ENCODE measurements at regions not wholly inside any gene's neighbourhood (a gene's known extent, or its start where the extent isn't known, plus 50 kb on each side); places are given as distances from the start of the nearest gene placed in this dataset.

DNA sequence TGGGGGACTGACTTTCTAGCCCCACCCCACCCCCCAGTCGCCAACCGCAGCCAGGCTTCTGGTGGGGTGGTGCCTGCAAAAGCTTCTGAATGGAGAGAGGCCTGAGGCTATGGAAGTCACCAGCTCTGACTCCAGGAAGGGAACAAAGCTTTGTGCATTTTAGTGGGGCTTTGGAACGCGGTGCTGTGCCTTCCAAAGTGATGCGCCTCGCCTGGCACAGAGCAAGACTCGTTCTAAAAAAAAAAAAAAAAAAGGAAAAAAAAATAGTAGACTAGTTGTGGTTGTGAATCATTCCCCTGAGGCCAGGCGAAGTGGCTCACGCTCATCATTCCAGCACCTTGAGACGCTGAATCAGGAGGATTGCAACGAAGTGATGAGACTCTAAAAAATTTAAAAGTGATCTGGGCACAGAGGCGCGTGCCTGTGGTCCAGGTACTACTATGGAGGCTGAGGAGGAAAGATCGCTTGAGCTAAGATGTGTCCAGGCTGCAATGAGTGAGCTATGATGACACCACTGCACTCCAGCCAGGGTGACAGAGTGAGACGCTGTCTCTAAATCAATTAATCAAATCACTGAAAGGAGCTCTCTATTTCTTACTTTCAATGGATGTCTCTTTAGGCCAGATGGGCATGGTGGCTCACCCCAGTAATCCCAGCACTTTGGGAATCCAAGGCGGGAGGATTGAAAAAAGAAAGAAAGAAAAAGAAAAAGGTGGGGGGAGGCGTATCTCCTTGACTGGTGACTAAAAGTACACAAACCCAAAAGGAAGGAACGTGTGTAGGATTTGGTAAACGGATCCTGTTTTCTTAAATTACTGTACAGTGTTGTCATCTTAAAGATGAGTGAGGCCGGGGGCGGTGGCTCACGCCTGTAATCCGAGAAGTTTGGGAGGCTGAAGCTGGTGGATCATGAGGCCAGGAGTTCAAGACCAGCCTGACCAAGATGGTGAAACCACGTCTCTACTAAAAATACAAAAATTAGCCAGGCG, 259.6 kb upstream of the ALG10B start:
- TF ChIP-seq, protein P1, sequence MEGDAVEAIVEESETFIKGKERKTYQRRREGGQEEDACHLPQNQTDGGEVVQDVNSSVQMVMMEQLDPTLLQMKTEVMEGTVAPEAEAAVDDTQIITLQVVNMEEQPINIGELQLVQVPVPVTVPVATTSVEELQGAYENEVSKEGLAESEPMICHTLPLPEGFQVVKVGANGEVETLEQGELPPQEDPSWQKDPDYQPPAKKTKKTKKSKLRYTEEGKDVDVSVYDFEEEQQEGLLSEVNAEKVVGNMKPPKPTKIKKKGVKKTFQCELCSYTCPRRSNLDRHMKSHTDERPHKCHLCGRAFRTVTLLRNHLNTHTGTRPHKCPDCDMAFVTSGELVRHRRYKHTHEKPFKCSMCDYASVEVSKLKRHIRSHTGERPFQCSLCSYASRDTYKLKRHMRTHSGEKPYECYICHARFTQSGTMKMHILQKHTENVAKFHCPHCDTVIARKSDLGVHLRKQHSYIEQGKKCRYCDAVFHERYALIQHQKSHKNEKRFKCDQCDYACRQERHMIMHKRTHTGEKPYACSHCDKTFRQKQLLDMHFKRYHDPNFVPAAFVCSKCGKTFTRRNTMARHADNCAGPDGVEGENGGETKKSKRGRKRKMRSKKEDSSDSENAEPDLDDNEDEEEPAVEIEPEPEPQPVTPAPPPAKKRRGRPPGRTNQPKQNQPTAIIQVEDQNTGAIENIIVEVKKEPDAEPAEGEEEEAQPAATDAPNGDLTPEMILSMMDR (IDR thresholded peaks at IDR 0.05 in 8 of 11, conservative IDR thresholded peaks at IDR 0.05 in 3 of 11): no peak
- no peak for TF ChIP-seq POLR2A (IDR thresholded peaks at IDR 0.05)
- TF ChIP-seq POLR2AphosphoS5 (IDR thresholded peaks at IDR 0.05): no peak
- Histone ChIP-seq H3K36me3 (no peaks in the 10 kb centered on the region), H3K4me1 (no peaks in the 10 kb centered on the region), H3K27ac (no peak overlapping the region), H3K9me3 (peaks cover 0 to 76% (median 46%) of the 10 kb centered on the region in 8 donors), H3K4me3 (no peak overlapping the region), H3K27me3 (replicated peaks in 1 of 7) (no peaks in the 10 kb centered on the region)
- no peak for DNase-seq
- intact Hi-C loops (cut with DNase I; ENCODE audit: low total_unique reads): no loop called here
- 76 to 82% (median 77%) methylated on average over 25 of the region's 25 CpGs for WGBS, 5 donors

DNA sequence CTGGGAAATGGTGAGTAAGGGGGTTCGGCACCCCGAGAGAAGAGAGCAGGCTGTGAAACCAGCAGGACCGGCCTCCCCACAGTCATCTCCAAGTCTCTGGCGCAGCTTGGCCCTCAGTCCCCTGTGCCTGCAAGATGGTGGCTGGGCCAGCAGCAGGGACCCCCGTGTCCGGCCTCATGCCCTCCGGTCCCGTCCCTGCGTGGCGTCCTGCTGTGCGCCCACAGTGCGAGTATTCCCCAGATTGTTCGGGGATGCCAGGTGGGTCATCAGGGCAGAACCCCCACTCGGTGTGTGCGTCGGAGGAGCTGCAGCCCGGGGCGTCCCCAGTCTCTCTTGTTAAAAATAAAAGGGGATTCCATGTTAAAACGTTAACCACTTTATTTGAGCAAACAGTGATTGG, 216.9 kb upstream of the ALG10B start:
- DNase-seq: no peak
- 92 to 96% (median 94%) methylated on average over 19 of the region's 19 CpGs for WGBS, 5 donors
- Histone ChIP-seq H3K4me1 (no peaks in the 10 kb centered on the region), H3K27me3 (replicated peaks in 1 of 7) (no peaks in the 10 kb centered on the region), H3K27ac (no peak overlapping the region), H3K9me3 (peaks cover 0 to 37% (median 30%) of the 10 kb centered on the region in 8 donors), H3K4me3 (no peak overlapping the region), H3K36me3 (no peaks in the 10 kb centered on the region)
- TF ChIP-seq POLR2AphosphoS5 (IDR thresholded peaks at IDR 0.05) (no peak), POLR2A (IDR thresholded peaks at IDR 0.05) (no peak)
- TF ChIP-seq, protein P1 (IDR thresholded peaks at IDR 0.05 in 8 of 11, conservative IDR thresholded peaks at IDR 0.05 in 3 of 11): no peak
- intact Hi-C loops (cut with DNase I; ENCODE audit: low total_unique reads): no loop called here

DNA sequence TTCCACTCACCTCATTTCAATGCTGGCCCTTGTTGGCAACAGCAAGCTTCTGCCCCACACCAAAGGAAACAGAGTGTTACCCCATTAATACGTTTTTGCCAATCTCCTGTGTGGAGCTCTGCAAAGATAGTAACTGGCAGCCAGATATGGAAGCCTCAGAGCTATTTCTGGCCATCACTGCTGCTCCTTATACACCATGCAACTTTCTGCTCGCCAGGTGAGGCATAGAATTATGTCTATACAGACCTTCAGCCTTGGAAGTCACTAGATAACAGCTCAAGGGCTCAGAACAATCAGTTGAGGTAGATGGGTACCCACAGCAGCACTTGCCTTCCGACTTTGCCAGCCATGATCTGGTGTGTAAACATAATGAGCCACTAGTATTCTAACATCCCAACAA, 214.8 kb upstream of the ALG10B start:
- DNase-seq: no peak
- H3K36me3 ChIP-seq: no peaks in the 10 kb centered on the region
- no peak overlapping the region for H3K27ac ChIP-seq
- H3K4me1 ChIP-seq: no peaks in the 10 kb centered on the region
- no peak for TF ChIP-seq POLR2AphosphoS5 (IDR thresholded peaks at IDR 0.05)
- TF ChIP-seq, protein P1 (IDR thresholded peaks at IDR 0.05 in 8 of 11, conservative IDR thresholded peaks at IDR 0.05 in 3 of 11): no peak
- WGBS, 5 donors: 21 to 24% (median 22%) methylated on average over 3 of the region's 3 CpGs
- intact Hi-C loops (cut with DNase I; ENCODE audit: low total_unique reads): no loop called here
- no peak overlapping the region for H3K4me3 ChIP-seq
- peaks cover 0 to 34% (median 28%) of the 10 kb centered on the region in 8 donors for H3K9me3 ChIP-seq
- H3K27me3 ChIP-seq (replicated peaks in 1 of 7): no peaks in the 10 kb centered on the region

DNA sequence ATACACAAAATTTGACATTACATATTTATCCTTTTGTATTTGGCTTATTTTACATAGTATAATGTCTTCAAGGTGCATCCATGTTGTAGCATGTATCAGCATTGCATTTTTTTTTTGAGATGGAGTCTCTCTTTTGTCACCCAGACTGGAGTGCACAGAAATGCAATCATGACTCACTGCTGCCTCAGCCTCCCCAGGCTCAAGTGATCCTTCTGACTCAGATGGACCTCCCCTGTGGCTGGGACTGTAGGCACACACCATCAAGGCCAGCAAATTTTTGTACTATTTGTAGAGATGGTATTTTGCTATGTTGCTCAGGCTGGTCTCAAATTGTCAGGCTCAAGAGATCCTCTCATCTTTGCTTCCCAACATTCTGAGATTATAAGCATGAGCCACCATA, 214.4 kb upstream of the ALG10B start:
- Histone ChIP-seq H3K4me1 (no peaks in the 10 kb centered on the region), H3K27me3 (replicated peaks in 1 of 7) (no peaks in the 10 kb centered on the region), H3K27ac (no peak overlapping the region), H3K4me3 (no peak overlapping the region), H3K9me3 (peaks cover 0 to 33% (median 28%) of the 10 kb centered on the region in 8 donors), H3K36me3 (no peaks in the 10 kb centered on the region)
- TF ChIP-seq, protein P1 (IDR thresholded peaks at IDR 0.05 in 8 of 11, conservative IDR thresholded peaks at IDR 0.05 in 3 of 11): no peak
- TF ChIP-seq POLR2A (IDR thresholded peaks at IDR 0.05): no peak
- no peak for TF ChIP-seq POLR2AphosphoS5 (IDR thresholded peaks at IDR 0.05)
- intact Hi-C loops (cut with DNase I; ENCODE audit: low total_unique reads): no loop called here
- DNase-seq: no peak

All from spleen (tissue), 11 donors.